ENCODE measurements at regions not wholly inside any gene's neighbourhood (a gene's known extent, or its start where the extent isn't known, plus 50 kb on each side); places are given as distances from the start of the nearest gene placed in this dataset.
A peak's percentile ranks its signal among the peaks of the same experiment; 100 is the strongest.
"Not testable (repeated sequence)": the region's sequence is repeated elsewhere in the genome, so short reads cannot be mapped to it uniquely, and the experiment has no call there.

DNA sequence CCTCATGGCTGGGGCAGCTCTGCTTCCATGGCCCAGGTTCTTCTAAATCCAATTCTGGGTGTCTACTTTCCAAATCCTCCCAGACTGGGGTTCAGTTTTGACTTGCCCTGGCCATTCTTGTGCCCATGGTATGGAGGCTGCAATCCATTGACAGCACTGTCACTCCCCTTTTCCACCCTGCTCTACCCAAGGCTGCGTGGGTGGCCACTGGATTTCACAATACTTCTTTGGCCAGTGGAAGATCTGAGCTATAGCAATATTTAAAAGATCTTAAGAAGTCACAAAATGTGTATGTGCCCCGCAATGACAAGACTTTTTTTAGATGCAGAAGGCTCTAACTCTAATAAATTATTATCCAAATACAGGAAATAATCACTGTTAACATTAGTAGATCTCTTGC is 329.4 kb upstream of the CCL2 start:
- no peak for DNase-seq

DNA sequence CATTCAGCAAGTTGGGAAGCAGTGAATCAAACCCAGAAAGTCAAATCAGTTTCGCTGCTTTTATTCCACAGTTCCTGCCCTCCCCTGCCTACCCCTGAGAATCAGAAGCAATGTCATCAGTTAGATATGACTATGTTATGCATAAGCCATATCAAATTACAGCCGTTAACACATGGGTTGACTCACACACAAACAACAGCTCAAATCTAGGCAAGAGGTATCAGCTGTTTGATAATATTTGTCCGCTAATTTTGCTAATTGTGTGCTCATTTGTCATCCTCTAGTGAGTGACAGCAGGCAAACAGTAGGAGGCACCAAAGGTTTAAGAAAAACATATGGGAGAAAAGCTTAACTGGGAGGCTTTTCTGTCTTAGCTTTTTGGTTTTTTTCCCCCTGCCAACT is 327.4 kb upstream of the CCL2 start:
- peak; percentile 1 for DNase-seq

DNA sequence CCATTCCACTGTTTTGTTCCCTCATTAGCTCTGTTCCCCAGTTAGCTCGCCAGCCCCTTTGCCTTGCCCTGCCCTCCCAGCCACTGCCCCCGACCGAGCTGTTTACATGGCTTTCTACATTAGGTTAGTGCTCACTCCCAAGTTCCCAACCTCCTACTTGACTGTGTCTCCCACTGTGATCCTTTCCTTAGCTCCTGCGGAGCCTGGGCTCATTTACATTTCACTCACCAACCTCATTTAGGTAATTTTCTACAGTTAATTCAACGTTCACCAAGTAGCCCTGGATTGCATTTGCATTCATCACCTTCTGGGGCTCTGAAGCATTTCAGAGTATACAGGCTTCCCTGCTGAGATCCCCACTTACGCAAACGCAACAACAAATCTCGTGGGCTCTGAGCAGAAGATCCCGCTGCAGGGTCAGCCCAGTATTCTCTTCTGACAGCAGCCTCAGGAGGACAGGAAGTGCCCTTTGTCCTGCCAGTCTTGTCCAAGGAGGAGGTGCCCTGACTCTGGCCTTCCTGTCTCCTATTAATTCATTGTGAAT is 325.8 kb upstream of the CCL2 start:
- DNase-seq: no peak

DNA sequence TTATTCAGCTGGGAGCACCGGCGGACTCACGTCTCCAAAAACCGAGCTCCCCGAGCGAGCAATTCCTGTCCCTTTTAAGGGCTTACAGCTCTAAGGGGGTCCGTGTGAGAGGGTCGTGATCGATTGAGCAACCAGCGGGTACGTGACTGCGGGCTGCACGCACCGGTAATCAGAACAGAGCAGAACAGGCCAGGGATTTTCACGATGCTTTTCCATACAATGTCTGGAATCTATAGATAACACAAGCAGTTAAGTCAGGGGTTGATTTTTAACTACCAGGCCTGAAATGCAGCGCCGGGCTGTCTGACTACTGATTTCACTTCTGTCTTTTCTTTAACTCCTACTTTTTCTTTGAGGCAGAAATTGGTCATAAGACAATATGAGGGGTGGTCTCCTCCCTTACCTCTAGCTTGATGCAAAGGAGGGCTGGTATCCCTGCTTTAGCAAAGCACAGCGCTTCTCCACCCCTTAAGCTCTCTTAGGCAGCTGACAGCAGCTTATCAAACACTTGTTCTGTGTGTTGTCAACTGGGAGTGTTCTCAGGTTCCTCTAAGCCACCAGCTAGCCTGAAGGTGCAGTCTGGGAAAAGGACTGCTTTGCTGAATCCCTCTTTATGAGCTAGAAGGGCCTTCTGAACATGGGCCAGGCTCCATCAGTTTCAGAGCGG is 323.8 kb upstream of the CCL2 start:
- not testable (repeated sequence) for DNase-seq

DNA sequence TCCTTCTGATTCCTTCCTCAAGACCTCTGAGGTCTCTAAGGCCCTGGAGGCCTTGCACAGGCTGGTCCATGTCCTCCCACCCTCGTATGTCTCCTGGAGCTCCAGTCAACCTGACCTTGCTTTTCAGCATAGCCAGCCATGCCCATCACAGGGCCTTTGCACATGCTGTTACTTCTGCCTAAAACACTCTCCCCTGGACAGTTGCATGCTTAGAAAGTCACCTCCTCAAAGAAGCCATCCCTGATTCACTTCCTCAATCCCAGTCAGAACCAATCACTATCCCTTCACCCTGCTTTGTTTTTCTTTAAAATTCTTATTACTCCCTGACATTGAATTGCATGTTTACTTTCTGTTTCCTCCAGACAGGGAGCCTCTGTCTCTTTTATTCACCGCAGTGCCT is 322.1 kb upstream of the CCL2 start:
- no peak for DNase-seq

DNA sequence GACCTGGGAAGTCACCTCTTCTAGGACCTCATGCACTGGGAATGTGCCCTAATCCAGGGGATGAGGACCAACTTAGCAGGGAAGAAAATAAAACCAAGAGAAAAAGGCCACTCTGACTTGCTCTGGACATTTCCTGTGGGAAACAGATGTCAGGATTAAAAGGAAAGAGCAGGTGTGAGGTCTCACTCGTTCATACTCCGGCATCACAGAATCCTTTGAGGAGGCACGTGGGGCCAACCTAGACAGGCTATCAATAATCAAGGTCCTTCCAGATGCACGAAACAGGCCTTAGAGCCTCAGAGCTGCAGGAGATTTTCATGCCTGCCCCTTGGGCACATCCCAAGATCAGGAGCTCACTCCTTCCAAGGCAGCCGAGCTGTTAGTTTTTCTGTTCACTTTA is 321.5 kb upstream of the CCL2 start:
- no peak for DNase-seq

DNA sequence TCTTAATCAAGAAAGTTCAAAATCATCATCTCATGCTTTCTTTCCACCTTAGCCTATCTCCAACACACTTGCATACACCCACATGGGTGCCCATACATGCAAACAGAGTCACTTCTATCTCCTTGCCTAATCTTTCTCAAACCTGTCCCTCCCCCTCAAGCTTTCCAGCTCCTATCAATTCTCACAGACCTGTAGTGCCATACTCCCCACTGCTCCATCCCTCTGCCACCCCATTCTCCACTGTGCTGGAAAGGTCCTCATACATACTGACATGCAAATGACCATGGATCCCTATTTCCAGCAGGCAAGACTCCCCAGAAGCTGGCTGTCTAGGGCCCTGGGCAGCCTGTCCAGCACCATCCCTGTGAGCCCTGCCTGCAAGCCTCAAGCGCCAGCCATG is 320.4 kb upstream of the CCL2 start:
- no peak for DNase-seq

DNA sequence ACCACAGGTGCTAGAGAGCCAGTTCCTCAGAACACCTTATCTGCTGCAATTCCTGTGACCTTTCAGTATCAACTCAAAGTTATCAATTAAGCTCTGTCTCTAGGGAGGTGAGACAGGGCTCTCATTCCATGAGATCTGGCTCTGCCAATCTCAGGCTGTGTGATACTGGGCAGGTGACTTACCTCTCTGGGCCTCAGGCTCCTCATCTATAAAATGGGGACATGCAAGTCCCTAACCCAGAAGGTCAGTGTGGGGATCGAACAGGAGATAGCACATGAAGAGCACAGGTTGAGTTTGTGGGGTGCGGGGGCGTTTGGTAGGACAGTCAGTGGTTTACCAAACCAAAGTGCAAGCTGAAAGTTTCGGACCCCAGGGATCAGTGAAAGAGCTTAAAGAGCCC is 319.3 kb upstream of the CCL2 start:
- DNase-seq: no peak

DNA sequence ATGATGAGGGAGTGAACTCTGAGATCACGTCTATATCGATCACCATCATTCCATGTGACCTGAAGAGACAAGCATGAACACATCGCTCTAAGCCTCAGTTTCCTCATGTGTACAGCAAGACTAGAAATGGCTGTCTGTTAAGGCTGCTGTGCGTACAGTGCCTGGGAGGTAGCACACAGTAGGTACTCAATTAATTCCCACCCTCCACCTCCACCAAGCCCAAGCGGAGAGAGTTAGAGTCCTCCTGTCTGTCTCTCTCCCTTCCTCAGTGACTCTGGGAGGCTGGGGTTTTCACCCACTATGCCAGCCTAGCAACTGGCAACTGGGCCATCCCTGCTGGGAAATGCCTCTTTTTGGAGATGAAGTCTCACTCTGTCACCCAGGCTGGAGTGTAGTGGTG is 318.3 kb upstream of the CCL2 start:
- no peak for DNase-seq

DNA sequence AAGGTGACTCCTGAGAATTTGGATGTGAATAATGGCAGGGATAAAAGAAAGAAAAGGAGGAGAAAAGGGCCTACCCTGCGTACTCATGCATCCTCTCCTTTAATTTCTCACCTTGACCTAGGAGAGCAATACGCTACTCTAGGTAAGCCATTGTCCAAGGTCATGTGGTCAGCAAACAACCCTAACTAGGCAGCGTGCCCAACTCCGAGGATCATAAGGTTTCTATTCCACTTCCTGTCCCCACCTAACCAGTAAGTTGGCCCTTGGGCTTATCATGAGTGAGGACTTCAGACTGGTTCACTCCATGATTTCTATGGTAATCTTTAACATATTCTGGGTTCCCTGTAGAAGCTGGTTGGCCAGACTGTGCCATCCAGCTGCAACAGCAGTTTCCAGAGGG is 315.1 kb upstream of the CCL2 start:
- DNase-seq: no peak

DNA sequence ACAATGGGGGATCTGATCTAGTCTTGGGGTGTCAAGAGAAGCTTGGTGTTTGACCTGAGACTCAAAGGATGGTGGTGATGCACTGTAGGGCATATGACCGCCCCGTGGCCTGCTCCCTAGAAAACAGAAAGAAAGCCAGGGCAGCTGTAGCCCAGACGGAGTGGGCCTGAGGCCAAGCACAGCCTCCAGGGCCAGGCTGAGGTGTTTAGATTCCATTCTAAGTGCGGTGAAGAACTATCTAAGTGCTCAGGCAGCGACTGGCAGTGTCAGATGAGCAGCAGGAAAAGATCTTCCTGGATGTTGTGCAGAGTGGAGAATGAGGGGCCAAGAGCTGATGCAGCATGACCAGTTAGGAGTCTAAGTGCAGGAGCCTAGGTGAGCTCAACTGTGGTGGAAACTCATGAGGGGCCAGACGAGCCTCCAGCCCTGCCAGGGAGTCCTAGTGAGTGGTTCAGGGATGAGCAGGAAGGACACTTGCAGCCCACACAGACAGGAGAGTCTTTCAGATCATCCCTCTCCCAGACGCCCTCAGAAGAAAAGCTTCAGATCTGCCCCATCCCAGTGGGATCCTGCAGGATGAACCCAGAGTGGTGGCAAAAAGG is 314.2 kb upstream of the CCL2 start:
- no peak for DNase-seq

DNA sequence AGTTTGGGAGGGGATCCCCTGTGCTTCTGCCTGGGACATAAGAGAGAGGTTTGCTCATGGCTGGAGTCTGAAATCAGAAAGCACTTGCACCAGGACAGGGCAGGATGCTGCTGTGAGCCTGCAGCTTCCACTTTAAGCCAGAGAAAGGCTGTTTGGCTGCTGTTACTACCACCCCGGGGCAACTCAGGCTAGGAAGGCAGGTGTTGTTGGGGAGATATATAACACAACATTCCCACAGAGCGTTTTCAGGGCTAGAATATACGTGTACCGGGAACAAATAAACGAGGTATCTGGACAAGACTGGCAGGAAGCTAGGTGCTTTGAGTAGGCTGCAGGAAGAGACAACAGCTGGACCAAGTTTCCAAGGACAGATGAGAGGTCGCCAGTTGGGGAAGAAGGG is 313.3 kb upstream of the CCL2 start:
- DNase-seq: no peak

DNA sequence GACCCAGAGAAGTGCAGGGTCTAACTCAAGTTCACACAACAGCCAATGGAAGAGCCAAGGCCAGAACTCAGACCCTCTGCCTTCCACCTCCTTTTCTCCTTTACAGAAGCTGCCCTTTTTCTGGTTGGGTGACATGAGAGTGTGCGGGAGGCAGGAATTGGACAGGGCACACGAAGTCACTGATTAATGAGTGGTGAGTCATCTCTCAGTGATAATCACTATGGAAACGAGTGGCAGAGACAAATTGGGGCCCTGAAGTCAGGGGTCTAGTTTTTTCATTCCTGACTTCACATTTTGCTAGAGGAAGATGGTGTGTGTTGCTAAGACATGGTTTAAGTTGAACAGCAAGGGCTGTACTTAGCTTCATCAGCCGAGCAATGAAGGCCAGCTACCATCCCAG is 312.7 kb upstream of the CCL2 start:
- DNase-seq: no peak

DNA sequence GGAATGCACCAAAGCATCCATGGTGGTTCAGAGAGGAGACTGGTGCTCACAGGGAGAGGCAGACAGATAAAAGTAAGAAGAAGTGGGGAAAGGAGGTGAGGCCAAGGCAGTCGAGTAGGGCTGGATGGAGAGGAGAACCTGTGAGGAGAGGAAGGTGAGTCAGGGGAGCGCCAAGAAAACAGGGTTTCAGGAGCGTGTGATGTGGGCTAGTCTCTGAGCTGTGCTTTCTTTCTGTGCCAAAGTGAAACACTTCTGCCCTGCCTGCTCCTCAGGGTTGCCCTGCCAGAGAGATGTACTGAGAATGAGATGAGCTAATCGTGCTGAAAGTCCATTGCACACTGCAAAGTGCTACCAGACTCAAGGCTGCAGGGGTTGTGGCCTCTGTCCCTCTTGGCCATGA is 310.7 kb upstream of the CCL2 start:
- DNase-seq: no peak

DNA sequence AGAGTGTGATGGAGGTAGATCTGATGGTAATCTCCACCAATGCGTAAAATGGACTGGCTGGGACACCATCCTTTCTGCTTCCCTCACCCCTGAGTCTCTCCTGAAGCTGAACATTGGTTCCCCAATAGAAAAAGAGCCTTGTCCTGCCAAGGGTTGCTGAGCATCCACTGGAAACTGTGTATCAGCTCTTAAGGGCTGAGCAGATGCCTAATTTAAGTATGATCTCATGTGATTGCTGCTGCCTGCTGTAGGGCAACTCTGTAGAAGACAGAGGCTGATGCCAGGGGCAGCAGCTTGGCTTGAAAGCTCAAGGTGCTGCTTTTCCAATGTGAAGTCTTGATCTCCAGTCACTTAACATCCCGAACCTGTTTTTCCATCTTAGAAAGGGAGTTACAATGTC is 310.3 kb upstream of the CCL2 start:
- DNase-seq: no peak

DNA sequence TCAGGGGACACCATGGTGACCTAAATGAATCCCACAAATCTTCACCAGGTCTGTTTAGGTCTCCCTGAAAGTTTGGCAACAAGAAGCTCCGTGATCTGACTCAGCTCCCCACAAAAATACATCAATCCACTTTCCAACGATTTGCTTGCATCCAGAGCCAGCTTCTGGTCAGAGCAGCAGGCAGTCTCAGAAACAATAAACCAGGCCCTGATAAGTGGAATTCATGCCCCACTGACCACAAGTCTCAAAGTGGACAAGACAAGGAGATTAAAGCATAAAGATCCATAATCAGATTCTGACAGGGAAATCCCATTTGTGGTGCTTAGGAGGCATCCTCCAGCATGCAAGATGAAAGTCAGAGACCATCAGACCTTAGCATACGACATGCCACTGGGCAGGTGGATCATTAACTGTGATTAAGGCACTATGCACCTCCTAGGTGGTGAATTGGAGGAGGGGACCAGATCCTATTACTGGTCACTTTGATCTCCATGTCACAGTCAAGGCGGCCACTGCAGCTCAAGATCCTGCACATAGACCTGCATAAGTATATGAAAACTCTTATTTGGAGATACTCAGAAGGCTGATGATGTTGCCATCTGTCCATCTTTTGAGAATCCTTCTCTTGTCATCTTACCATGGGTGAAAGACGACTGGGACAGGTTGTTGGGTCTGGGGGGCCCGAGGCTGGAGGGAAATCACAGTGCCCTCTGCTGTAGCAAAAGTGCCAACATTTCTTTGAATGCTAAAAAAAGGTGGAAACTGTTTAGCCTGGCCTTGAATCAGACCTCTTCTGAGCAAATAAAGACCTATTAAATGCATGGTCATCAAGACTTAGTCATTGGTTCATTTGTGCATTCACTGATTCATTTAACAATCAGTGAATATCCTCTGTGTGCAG is 309.2 kb upstream of the CCL2 start:
- DNase-seq: no peak

DNA sequence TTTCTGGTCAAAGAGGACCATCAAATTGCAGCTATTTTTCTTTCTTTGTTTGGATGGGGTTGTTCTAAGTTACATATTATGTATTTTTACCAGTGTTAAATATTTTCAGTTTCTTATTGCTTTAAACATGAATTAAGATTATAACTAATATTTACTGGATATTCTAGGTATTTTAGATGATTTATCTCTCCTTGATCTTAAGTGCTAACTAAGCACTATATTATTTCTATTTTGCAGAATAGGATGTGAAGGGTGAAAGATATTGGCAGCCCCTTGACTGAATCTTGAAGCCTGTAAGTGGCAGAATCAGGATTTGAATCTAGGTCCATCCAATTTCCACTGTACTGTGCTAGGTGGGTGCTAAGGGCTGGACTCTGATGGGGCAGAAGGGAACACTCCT is 307.3 kb upstream of the CCL2 start:
- no peak for DNase-seq

DNA sequence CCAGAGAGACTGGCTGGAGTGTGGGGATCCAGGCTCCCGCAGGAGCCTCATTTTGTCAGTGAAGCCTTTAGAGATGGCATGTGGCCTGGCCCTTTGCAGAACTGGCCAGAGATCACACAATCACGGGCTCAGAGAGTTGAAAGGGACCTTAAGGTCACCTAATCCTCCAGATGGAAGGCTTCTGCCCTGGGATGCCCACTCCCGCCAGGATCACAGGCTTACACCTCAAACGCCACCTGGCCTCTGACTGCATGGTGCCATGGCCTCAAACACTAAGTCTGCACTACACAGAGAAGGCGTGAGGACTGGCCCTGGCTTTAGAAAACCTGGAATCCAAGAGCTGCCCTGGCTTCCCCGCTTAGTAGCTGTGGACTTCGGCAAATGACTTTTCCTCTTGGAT is 306.8 kb upstream of the CCL2 start:
- no peak for DNase-seq

DNA sequence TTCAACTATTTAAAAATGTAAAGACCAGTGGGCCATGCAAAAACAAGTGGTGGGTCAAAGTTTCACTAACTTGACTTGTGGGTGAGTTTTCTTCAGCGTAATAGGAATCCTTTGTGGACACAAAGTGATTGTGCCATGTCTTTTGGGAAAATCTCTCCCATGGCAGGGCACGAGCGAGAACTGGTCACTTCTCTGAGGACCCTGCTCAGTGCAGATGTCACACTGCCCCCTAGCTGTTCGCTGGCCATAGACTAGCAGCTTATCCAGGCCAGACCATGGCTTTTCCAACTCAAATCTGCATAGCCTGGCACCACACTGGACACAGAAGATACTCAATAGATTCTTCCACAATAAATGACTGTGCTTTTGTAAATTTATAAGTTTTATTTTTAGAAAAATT is 306.0 kb upstream of the CCL2 start:
- DNase-seq: no peak

DNA sequence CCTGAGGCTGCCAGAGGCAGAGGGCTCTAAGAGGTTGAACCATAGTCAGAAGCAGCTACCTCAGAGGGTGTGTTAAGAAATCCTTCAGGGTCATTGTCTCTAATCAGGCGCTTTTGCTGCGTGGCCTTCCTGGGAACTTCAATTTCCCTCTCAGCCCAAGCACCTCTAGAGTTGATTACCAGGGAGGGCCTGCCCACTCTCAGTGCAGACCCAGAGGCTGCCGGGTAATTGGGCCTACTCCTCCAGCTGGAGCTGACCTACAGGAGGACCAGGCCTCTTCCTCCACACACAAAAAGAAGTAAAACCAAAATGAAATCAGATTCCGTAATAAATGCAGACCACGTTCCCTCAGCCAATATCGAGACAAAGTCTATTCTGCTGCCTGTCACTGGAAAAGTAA is 305.0 kb upstream of the CCL2 start:
- DNase-seq: no peak

DNA sequence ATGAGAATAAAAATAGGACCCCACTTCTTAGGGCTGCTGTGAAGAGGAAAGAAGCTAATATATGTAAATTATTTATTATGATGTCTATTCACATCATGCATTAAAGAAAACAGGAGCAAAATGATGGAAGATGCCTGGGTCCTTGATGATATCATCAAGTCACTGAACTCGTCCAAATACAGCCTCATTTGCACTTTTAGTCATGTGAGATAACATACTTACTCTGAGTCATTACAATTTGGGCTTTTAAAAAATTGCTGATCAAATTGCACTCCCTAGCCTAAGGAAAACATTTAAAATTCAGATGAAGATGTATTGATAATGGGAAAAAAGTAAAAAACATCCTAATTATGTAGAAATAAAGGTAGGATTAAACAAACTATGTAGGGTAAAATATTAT is 302.7 kb upstream of the CCL2 start:
- DNase-seq: no peak

DNA sequence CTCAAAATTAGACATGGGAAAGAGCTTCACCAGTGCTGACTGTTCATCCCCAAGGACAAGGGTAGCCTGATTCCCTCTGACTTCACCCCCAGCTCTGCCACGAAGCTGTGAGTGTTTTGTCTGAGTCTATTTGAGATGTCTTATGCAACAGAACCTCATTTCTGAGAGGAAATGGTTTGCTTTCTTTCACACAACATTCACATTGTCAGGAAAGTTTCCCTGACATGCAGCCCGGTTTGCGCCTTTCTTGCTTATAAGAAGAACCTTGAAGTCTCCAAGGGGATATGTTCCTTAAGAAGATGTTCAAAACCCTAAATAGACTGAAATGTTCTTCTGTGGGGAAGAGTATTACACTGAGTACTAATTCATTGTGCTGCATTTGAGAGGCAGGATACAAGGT is 300.5 kb upstream of the CCL2 start:
- DNase-seq: no peak

DNA sequence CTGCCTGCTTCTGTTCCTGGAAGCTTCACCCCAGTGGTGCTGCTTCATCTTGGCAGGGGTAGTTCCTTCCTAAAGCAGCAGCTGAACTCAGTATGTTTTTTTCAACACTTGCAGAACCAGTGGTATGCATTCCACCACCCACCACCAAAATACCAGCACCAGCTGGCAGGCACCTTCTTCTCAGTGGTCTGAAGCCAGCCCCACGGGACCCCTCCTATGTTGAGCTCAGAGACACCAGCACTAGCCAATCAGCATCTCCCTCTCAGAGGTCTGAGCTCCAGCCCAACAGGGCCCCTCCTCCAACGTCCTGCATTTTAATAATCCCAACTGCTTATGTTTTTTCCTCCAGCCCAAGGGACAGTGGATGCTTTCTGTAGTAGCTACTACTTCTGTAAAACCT is 299.6 kb upstream of the CCL2 start:
- DNase-seq: no peak

DNA sequence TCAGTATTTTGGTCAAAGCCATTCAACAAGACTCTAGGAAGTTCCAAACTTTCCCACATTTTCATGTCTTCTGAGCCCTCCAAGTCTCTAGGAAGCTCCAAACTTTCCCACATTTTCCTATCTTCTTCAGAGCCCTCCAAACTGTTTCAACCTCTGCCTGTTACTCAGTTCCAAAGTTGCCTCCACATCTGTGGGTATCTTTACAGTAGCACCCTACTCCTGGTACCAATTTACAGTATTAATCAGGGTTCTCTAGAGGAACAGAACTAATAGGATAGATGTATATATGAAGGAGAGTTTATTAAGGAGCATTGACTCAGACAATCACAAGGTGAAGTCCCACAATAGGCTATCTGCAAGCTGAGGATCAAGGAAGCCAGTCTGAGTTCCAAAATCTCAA is 296.0 kb upstream of the CCL2 start:
- not testable (repeated sequence) for DNase-seq

Data from HCEC 1CT (cell line).